Vagina (tissue), 2 donors: ENCODE measurements at regions not wholly inside any gene's neighbourhood (a gene's known extent, or its start where the extent isn't known, plus 50 kb on each side); places are given as distances from the start of the nearest gene placed in this dataset.
"Not testable (repeated sequence)": the region's sequence is repeated elsewhere in the genome, so short reads cannot be mapped to it uniquely, and the experiment has no call there.

Experiments
- DNase-seq, 2 donors: peaks; one replicate each; pipeline ENCODE4 v3.0.0-alpha.2; 2017; ENCODE audit errors: extremely low spot score in 2 of 2
- H3K27ac ChIP-seq: fragments of 200-600 bp; sonication (generic); one replicate; pipeline ENCODE4 v1.5.1; 2019
- H3K27me3 ChIP-seq: fragments of 200-600 bp; sonication (generic); one replicate; pipeline ENCODE4 v1.5.1; 2019
- H3K36me3 ChIP-seq, 2 donors: fragments of 200-600 bp; sonication (generic); one replicate each; pipeline ENCODE4 v1.5.1; 2017 to 2019
- H3K4me1 ChIP-seq: fragments of 200-600 bp; sonication (generic); one replicate; pipeline ENCODE4 v1.5.1; 2019
- H3K4me3 ChIP-seq, 2 donors: fragments of 200-600 bp; sonication (generic); 1 replicate in 1 of 2; 2 replicates in 1 of 2; pipeline ENCODE4 v1.5.1; 2016 to 2019
- H3K9me3 ChIP-seq: fragments of 200-600 bp; sonication (generic); one replicate; pipeline ENCODE4 v1.5.1; 2019
- POLR2A ChIP-seq, 2 donors: fragments of 450-650 bp; IDR thresholded peaks; one replicate each; pipeline ENCODE4 v1.6.1; 2017; ENCODE audit warnings: antibody characterized with exemption in 2 of 2, mild to moderate bottlenecking in 2 of 2, moderate library complexity in 2 of 2
- POLR2AphosphoS5 ChIP-seq, 2 donors: sonication (generic); formaldehyde crosslinking; IDR thresholded peaks; one replicate each; pipeline ENCODE4 v1.9.0; 2017; ENCODE audit warnings: antibody characterized with exemption in 2 of 2, mild to moderate bottlenecking in 2 of 2, low read depth in 1 of 2; ENCODE audit not compliant: insufficient read depth in 1 of 2
- intact Hi-C: fragments of 100-400 bp; cut with DNase I; formaldehyde crosslinking; loops from one replicate; pipeline ENCODE4 v1.15.1; 2023
- TF ChIP-seq, protein P1 (sequence below), 3 experiments: fragments of 450-650 bp in 2 of 3; fragments of 200-600 bp in 1 of 3; sonication (generic) in 1 of 3; IDR thresholded peaks; one replicate each; pipeline ENCODE4 v1.5.1; 2017 to 2019; ENCODE audit warnings: antibody characterized with exemption in 3 of 3, mild to moderate bottlenecking in 2 of 3, moderate library complexity in 2 of 3

DNA sequence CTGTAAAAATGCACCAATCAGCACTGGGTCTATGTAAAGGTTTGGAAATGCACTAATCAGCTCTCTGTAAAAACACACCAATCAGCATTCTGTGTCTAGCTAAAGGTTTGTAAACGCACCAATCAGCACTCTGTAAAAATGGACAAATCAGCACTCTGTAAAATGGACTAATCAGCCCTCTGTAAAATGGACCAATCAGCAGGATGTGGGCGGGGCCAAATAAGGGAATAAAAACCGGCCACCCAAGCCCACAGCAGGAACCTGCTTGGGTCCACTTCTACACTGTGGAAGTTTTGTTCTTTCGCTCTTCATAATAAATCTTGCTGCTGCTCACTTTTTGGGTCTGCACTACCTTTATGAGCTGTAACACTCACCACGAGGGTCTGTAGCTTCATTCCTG lies 101.0 kb downstream of the SMC2 start:
- DNase-seq, H3K36me3 ChIP-seq, H3K4me1 ChIP-seq, H3K27me3 ChIP-seq, H3K9me3 ChIP-seq, H3K27ac ChIP-seq, intact Hi-C loops, H3K4me3 ChIP-seq: not testable (repeated sequence)

DNA sequence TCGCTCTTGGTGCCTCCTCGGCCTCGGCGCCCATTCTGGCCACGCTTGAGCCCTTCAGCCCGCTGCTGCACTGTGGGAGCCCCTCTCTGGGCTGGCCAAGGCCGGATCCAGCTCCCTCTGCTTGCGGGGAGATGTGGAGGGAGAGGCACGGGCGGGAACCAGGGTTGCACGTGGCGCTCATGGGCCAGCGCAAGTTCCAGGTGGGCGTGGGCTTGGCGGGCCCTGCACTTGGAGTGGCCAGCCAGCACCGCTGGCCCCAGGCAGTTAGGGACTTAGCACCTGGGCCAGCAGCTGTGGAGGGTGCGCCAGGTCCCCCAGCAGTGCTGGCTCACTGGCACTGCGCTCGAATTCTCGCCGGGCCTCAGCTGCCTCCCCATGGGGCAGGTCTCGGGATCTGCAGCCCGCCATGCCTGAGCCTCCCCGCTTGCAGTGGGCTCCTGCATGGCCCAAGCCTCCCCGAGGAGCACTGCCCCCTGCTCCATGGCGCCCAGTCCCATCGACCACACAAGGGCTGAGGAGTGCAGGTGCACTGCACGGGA lies 106.4 kb downstream of the SMC2 start:
- no peak overlapping the region for H3K4me3 ChIP-seq
- intact Hi-C loops = no loop called here
- H3K27ac ChIP-seq = no peak overlapping the region
- no peaks in the 10 kb centered on the region for H3K9me3 ChIP-seq
- TF ChIP-seq POLR2AphosphoS5 (IDR thresholded peaks at IDR 0.05; ENCODE audit: insufficient read depth in 1 of 2, low read depth in 1 of 2) (no peak), POLR2A (IDR thresholded peaks at IDR 0.05) (no peak)
- TF ChIP-seq, protein P1, sequence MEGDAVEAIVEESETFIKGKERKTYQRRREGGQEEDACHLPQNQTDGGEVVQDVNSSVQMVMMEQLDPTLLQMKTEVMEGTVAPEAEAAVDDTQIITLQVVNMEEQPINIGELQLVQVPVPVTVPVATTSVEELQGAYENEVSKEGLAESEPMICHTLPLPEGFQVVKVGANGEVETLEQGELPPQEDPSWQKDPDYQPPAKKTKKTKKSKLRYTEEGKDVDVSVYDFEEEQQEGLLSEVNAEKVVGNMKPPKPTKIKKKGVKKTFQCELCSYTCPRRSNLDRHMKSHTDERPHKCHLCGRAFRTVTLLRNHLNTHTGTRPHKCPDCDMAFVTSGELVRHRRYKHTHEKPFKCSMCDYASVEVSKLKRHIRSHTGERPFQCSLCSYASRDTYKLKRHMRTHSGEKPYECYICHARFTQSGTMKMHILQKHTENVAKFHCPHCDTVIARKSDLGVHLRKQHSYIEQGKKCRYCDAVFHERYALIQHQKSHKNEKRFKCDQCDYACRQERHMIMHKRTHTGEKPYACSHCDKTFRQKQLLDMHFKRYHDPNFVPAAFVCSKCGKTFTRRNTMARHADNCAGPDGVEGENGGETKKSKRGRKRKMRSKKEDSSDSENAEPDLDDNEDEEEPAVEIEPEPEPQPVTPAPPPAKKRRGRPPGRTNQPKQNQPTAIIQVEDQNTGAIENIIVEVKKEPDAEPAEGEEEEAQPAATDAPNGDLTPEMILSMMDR (IDR thresholded peaks at IDR 0.05) = no peak
- no peaks in the 10 kb centered on the region for H3K36me3 ChIP-seq
- no peak for DNase-seq
- no peaks in the 10 kb centered on the region for H3K27me3 ChIP-seq
- no peaks in the 10 kb centered on the region for H3K4me1 ChIP-seq

DNA sequence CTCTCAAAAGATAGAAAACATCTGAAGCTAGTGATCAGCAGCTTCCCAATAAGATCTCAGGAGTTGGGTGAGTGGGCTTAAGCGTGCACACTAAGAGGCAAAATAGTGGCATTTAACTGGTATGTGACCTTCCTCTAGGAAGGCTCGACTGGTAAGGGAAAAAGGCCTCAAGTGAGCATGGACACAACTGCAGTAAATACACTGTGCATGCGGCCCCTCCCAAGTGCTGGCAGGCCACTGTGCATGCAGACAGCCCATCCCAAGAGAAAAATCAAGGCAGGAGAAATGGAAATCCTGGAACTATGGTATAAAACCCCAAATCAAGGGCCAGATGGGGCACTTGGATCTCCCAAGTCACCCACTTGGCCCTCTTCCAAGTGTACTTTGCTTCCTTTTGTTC lies 112.7 kb downstream of the SMC2 start:
- intact Hi-C loops = no loop called here
- H3K4me1 ChIP-seq = no peaks in the 10 kb centered on the region
- H3K27me3 ChIP-seq = no peaks in the 10 kb centered on the region
- TF ChIP-seq, protein P1 (IDR thresholded peaks at IDR 0.05) = no peak
- TF ChIP-seq POLR2AphosphoS5 (IDR thresholded peaks at IDR 0.05; ENCODE audit: insufficient read depth in 1 of 2, low read depth in 1 of 2) = no peak
- TF ChIP-seq POLR2A (IDR thresholded peaks at IDR 0.05) = no peak
- no peak overlapping the region for H3K27ac ChIP-seq
- no peaks in the 10 kb centered on the region for H3K36me3 ChIP-seq
- H3K9me3 ChIP-seq = no peaks in the 10 kb centered on the region
- no peak for DNase-seq
- no peak overlapping the region for H3K4me3 ChIP-seq

DNA sequence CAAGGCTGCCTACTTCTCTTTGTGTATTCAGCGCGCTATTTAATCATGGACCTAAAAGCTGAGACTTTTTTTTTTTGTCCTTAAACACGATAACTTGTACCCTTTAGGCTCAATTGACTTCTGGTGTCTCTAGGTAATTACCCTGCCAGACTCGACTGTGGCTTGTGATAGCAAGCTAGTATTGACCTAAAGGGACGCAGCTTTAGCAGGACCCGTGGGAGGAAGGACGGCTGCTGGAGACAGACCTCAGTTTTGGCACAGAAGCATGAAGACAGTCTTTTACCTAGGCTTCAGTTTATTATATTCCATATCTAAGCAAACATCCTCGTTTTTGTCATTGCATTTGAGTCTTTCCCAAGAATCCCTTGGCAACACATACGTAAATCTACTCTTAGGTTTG lies 115.3 kb downstream of the SMC2 start:
- DNase-seq = no peak
- TF ChIP-seq, protein P1 (IDR thresholded peaks at IDR 0.05) = no peak
- TF ChIP-seq POLR2AphosphoS5 (IDR thresholded peaks at IDR 0.05; ENCODE audit: insufficient read depth in 1 of 2, low read depth in 1 of 2) = no peak
- TF ChIP-seq POLR2A (IDR thresholded peaks at IDR 0.05) = no peak
- no peaks in the 10 kb centered on the region for H3K4me1 ChIP-seq
- no peak overlapping the region for H3K4me3 ChIP-seq
- H3K9me3 ChIP-seq = no peaks in the 10 kb centered on the region
- no peaks in the 10 kb centered on the region for H3K36me3 ChIP-seq
- H3K27me3 ChIP-seq = no peaks in the 10 kb centered on the region
- intact Hi-C loops = no loop called here
- H3K27ac ChIP-seq = no peak overlapping the region

DNA sequence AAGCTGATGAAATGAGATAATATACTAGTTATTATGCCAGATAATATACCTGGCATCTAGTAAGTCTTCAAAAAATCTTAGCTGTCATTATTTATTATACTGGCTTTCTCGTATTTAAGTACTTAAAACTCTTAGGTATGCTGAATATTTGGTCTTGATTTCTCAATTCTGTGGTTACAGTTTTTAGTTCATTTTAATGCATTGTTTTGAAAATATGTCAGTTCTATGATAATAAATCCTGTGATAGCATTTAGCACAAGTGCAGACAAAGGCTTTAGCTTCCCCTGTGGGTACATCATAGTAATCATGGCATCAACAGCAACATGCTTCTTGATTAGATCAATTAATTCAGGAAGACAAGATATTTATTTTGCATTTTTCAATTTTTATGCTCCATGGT lies 133.0 kb downstream of the SMC2 start:
- Histone ChIP-seq H3K4me1 (no peaks in the 10 kb centered on the region), H3K4me3 (no peak overlapping the region), H3K9me3 (no peaks in the 10 kb centered on the region), H3K27me3 (no peaks in the 10 kb centered on the region), H3K27ac (no peak overlapping the region), H3K36me3 (no peaks in the 10 kb centered on the region)
- TF ChIP-seq, protein P1 (IDR thresholded peaks at IDR 0.05) = no peak
- TF ChIP-seq POLR2AphosphoS5 (IDR thresholded peaks at IDR 0.05; ENCODE audit: insufficient read depth in 1 of 2, low read depth in 1 of 2) (no peak), POLR2A (IDR thresholded peaks at IDR 0.05) (no peak)
- intact Hi-C loops = no loop called here
- no peak for DNase-seq
